Activated T-helper 2 cell treated with anti-CD3 and anti-CD28 coated beads, Interferon-gamma antibody, Interleukin-2, Interleukin-4, amounts not matched to agents 10 μg/mL and 5 μg/mL and 100 μg/mL, durations not matched to agents 14 hours and 24 hours and 36 hours (primary cell): ENCODE measurements at regions not wholly inside any gene's neighbourhood (a gene's known extent, or its start where the extent isn't known, plus 50 kb on each side); places are given as distances from the start of the nearest gene placed in this dataset.
"Not testable (repeated sequence)": the region's sequence is repeated elsewhere in the genome, so short reads cannot be mapped to it uniquely, and the experiment has no call there.

ENCODE experiments used
- DNase-seq: peaks from one replicate; pipeline ENCODE4 v3.0.0; 2021; ENCODE audit warnings: low spot score
- H3K27ac Mint-ChIP-seq: one replicate; pipeline ENCODE4 v1.8.0; 2021; ENCODE audit warnings: mixed read lengths
- H3K27me3 Mint-ChIP-seq: one replicate; pipeline ENCODE4 v1.8.0; 2021; ENCODE audit warnings: low read depth, mixed read lengths
- H3K36me3 Mint-ChIP-seq: one replicate; pipeline ENCODE4 v1.8.0; 2021; ENCODE audit warnings: low read depth, mixed read lengths
- H3K4me1 Mint-ChIP-seq: one replicate; pipeline ENCODE4 v1.8.0; 2021; ENCODE audit warnings: low read depth, mixed read lengths
- H3K4me3 Mint-ChIP-seq: one replicate; pipeline ENCODE4 v1.8.0; 2021; ENCODE audit warnings: low read depth, mild to moderate bottlenecking, moderate library complexity, mixed read lengths
- H3K9me3 Mint-ChIP-seq: one replicate; pipeline ENCODE4 v1.8.0; 2021; ENCODE audit warnings: mixed read lengths
- intact Hi-C: fragments of 100-400 bp; cut with micrococcal nuclease; formaldehyde crosslinking; loops from one replicate; pipeline ENCODE4 v1.15.1; 2023

DNA sequence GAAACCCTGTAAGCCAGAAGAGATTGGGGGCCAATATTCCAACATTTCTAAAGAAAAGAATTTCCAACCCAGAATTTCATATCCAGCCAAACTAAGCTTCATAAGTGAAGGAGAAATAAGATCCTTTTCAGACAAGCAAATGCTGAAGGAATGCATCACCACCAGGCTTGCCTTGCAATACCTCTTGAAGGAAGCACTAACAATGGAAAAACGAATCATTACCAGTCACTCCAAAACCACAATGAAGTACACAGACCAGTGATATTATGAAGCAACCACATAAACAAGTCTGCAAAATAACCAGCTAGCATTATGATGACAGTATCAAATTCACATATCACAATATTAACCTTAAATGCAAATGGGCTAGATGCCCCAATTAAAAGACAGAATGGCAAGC, 224.4 kb upstream of the TBX18 start:
- H3K9me3 Mint-ChIP-seq = peaks cover 29% of the 10 kb centered on the region

GRCh38 chr6:84985490-84985889, 221.1 kb upstream of the TBX18 start:
- H3K4me1 Mint-ChIP-seq, H3K4me3 Mint-ChIP-seq, intact Hi-C loops: not testable (repeated sequence)

More for the DNA sequence above, 224.4 kb upstream of the TBX18 start:
- intact Hi-C loops, H3K36me3 Mint-ChIP-seq, H3K27me3 Mint-ChIP-seq, H3K4me1 Mint-ChIP-seq, H3K4me3 Mint-ChIP-seq, H3K27ac Mint-ChIP-seq, DNase-seq: not testable (repeated sequence)

DNA sequence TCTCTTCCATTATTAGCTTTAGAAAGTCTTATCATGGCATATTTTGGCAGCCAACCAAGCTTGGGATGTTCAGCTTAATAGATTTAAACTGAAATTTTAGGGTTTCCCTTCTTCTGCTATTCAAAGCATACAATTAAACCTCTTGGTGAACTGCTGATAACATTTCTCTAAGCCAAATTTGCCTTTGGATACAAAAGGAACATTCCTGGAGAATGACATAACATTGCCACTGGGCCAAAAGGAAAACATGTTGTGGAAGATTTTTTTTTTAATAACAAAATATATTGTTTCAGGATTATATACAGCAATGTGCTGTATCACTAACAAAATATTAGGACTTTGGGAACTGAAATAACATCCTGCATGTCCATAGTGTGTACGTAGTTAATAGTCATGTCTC, 215.1 kb upstream of the TBX18 start:
- H3K4me3 Mint-ChIP-seq = no peak overlapping the region
- no peaks in the 10 kb centered on the region for H3K4me1 Mint-ChIP-seq
- no peak overlapping the region for H3K27ac Mint-ChIP-seq
- H3K36me3 Mint-ChIP-seq = no peaks in the 10 kb centered on the region
- peaks cover 5% of the 10 kb centered on the region for H3K9me3 Mint-ChIP-seq
- no peaks in the 10 kb centered on the region for H3K27me3 Mint-ChIP-seq
- intact Hi-C loops = no loop called here
- DNase-seq = no peak

More at GRCh38 chr6:84985490-84985889, 221.1 kb upstream of the TBX18 start:
- peaks cover 21% of the 10 kb centered on the region for H3K9me3 Mint-ChIP-seq
- H3K36me3 Mint-ChIP-seq, DNase-seq, H3K27ac Mint-ChIP-seq, H3K27me3 Mint-ChIP-seq: not testable (repeated sequence)

DNA sequence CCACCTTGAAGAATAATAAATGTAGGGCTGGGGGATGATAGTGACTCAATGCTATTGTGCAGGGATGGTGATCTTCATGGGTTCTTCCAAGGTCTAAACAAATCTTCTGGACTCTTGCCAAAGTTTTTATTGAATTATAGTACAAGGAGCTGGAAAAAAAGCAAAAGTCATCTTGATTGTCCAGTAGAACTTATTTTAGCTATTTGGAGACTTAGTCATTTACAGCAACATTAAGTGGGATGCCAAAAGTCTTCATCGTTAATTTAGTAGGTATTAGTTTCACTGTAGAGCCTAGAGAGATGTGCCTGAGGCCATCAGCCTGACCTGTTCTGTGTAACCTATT, 212.9 kb upstream of the TBX18 start:
- no peaks in the 10 kb centered on the region for H3K4me1 Mint-ChIP-seq
- H3K4me3 Mint-ChIP-seq = no peak overlapping the region
- no peaks in the 10 kb centered on the region for H3K27me3 Mint-ChIP-seq
- intact Hi-C loops = no loop called here
- H3K27ac Mint-ChIP-seq = no peak overlapping the region
- no peak for DNase-seq
- H3K9me3 Mint-ChIP-seq = peaks cover 5% of the 10 kb centered on the region
- H3K36me3 Mint-ChIP-seq = no peaks in the 10 kb centered on the region

DNA sequence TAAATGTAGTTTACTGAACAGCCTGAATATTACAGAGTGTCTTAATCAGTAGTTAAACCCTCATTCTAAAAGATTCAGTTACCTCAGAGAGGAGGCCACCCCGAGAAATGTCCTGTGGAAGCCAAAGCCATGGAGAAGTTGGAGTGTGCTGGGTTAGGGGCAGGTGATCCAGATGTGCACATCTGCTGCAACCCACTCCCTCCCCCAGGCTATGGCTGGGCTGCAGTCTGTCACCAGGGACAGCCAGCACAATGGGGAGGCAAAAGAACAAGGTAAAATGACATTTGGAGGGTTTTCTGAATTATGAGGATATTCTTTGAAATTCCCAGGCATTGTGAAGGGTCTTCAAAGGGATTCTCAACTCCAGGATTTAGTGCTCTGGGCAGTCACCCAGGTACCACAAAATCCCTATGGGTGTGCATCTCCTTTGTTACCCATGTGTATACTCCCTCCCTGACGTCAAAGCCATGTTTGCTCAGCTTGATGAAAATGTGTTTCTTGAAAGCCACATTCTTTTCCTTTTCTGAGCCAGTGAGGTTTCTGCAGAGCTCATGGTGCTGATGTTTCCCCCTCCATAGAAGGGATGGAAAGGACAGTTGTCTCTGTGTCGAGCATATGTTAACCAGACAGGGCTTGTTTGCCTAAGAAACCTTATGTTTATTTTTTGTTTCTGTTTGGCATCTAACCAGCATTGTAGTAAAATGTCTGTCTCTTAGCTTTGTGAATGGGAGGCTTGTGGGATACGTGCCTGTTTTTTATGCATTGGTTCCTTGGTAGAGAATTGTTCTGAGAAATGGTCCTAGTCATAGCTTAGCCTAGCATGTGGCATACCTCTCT, 212.3 kb upstream of the TBX18 start:
- H3K36me3 Mint-ChIP-seq = no peaks in the 10 kb centered on the region
- no peak for DNase-seq
- no peaks in the 10 kb centered on the region for H3K27me3 Mint-ChIP-seq
- H3K27ac Mint-ChIP-seq = no peak overlapping the region
- H3K9me3 Mint-ChIP-seq = peaks cover 5% of the 10 kb centered on the region
- intact Hi-C loops = no loop called here
- no peak overlapping the region for H3K4me3 Mint-ChIP-seq
- H3K4me1 Mint-ChIP-seq = no peaks in the 10 kb centered on the region

DNA sequence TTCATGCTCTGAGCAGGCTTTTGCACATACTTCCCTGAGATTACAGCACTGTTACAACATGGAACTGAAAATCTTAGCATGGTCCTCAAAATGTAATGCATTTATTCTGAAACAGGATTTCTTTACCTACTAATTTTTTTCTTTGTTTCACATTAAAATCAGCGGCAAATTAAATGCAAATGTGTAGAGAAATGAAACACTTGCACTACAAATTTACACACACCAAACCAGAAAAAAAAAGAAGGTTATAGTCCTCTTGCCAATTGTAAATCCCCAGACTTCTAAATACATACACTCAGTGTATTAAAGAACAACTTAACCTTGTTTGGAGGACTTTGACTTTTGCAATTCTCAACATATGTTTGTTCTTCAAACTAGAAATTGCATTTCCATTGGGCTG, 210.9 kb upstream of the TBX18 start:
- no peaks in the 10 kb centered on the region for H3K27me3 Mint-ChIP-seq
- peaks cover 9% of the 10 kb centered on the region for H3K9me3 Mint-ChIP-seq
- H3K36me3 Mint-ChIP-seq = no peaks in the 10 kb centered on the region
- intact Hi-C loops = no loop called here
- DNase-seq = no peak
- H3K4me3 Mint-ChIP-seq = no peak overlapping the region
- H3K27ac Mint-ChIP-seq = no peak overlapping the region
- no peaks in the 10 kb centered on the region for H3K4me1 Mint-ChIP-seq

DNA sequence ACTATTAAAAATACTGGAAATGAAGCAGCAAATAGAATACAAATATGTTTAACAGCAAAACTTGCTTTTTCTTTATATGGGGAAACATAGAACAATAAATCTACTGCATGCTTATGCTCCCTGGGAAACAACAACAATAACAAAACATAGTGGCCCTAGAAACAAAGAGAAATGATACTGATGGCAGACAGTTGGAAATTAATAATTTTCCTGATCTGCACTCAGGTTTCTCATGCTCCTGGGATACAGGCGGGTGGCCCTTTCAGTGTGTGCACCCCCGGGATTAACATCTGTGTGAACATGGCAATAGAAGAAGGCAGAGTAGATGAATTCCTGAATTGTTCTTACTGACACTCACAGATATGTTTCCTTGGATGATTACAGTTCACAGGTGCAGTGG, 209.2 kb upstream of the TBX18 start:
- Mint-ChIP-seq H3K27me3 (no peaks in the 10 kb centered on the region), H3K36me3 (no peaks in the 10 kb centered on the region), H3K4me1 (no peaks in the 10 kb centered on the region), H3K4me3 (no peak overlapping the region), H3K9me3 (peaks cover 22% of the 10 kb centered on the region), H3K27ac (no peak overlapping the region)
- no peak for DNase-seq
- intact Hi-C loops = no loop called here

- H3K4me1 Mint-ChIP-seq = no peaks in the 10 kb centered on the region
- no peaks in the 10 kb centered on the region for H3K36me3 Mint-ChIP-seq
- no peak overlapping the region for H3K4me3 Mint-ChIP-seq
- no peak for DNase-seq
- H3K27me3 Mint-ChIP-seq = no peaks in the 10 kb centered on the region
- no peak overlapping the region for H3K27ac Mint-ChIP-seq
- H3K9me3 Mint-ChIP-seq = peaks cover 53% of the 10 kb centered on the region
- intact Hi-C loops = no loop called here
Observed at GRCh38 chr6:84967965-84968364, 203.6 kb upstream of the TBX18 start.

- Mint-ChIP-seq H3K27me3 (no peaks in the 10 kb centered on the region), H3K9me3 (peaks cover 53% of the 10 kb centered on the region), H3K4me3 (no peak overlapping the region), H3K27ac (no peak overlapping the region), H3K36me3 (no peaks in the 10 kb centered on the region), H3K4me1 (no peaks in the 10 kb centered on the region)
- DNase-seq = no peak
- intact Hi-C loops = no loop called here
Observed at GRCh38 chr6:84967389-84967788, 203.0 kb upstream of the TBX18 start.

- H3K27ac Mint-ChIP-seq = no peak overlapping the region
- intact Hi-C loops = no loop called here
- H3K4me3 Mint-ChIP-seq = no peak overlapping the region
- no peaks in the 10 kb centered on the region for H3K4me1 Mint-ChIP-seq
- H3K9me3 Mint-ChIP-seq = peaks cover 16% of the 10 kb centered on the region
- no peaks in the 10 kb centered on the region for H3K36me3 Mint-ChIP-seq
- no peaks in the 10 kb centered on the region for H3K27me3 Mint-ChIP-seq
- no peak for DNase-seq
Observed at GRCh38 chr6:84953111-84953755, 188.8 kb upstream of the TBX18 start.

- H3K4me1 Mint-ChIP-seq, intact Hi-C loops, H3K4me3 Mint-ChIP-seq, H3K27me3 Mint-ChIP-seq, H3K27ac Mint-ChIP-seq, H3K36me3 Mint-ChIP-seq, DNase-seq: not testable (repeated sequence)
- peaks cover 23% of the 10 kb centered on the region for H3K9me3 Mint-ChIP-seq
Observed at GRCh38 chr6:84944926-84945325, 180.5 kb upstream of the TBX18 start.

GRCh38 chr6:84943905-84944304, 179.5 kb upstream of the TBX18 start:
- intact Hi-C loops = no loop called here
- no peaks in the 10 kb centered on the region for H3K4me1 Mint-ChIP-seq
- no peaks in the 10 kb centered on the region for H3K27me3 Mint-ChIP-seq
- peaks cover 15% of the 10 kb centered on the region for H3K9me3 Mint-ChIP-seq
- H3K27ac Mint-ChIP-seq = no peak overlapping the region
- no peak for DNase-seq
- no peak overlapping the region for H3K4me3 Mint-ChIP-seq
- H3K36me3 Mint-ChIP-seq = no peaks in the 10 kb centered on the region

DNA sequence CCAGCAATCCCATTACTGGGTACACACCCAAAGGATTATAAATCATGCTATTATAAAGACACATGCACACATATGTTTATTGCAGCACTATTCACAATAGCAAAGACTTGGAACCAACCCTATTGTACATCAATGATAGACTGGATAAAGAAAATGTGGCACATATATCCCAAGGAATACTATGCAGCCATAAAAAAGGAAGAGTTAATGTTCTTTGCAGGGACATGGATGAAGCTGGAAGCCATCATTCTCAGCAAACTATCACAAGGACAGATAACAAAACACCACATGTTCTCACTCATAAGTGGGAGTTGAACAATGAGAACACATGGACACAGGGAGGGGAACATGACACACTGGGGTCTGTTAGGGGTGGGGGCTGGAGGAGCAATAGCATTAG, 177.2 kb upstream of the TBX18 start:
- H3K9me3 Mint-ChIP-seq, intact Hi-C loops, DNase-seq, H3K27me3 Mint-ChIP-seq, H3K27ac Mint-ChIP-seq, H3K36me3 Mint-ChIP-seq, H3K4me3 Mint-ChIP-seq, H3K4me1 Mint-ChIP-seq: not testable (repeated sequence)
